ENCODE measurements at regions not wholly inside any gene's neighbourhood (a gene's known extent, or its start where the extent isn't known, plus 50 kb on each side); places are given as distances from the start of the nearest gene placed in this dataset.

DNA sequence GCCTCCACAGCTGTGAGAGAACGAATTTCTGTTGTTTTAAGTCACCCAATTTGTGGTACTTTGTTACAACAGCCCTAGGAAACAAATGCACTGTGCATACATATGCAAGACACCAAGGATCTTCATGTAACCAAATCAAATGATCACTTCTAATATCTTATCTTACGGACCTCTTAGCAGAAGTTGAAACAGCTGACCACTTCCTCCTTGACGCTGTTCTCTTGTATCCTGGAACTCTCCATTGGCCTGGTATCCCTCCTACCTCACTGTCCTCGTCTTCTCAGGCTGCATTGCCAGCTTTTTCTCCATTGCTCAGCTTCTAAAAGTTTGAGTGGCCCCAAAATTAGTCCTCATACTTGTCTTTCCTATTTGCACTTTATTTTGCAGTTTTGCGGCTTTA lies 200.4 kb downstream of the DLEU7 start (continued):
- TF ChIP-seq ZNF433 (tag by site-specific recombination; IDR thresholded peaks at IDR 0.05; ENCODE audit: low read depth) (no peak), GLI2 (tag by site-specific recombination; IDR thresholded peaks at IDR 0.05; ENCODE audit: borderline replicate concordance, low read depth) (no peak), ZNF473 (tag by site-specific recombination; IDR thresholded peaks at IDR 0.05) (no peak), ZNF18 (tag by site-specific recombination; IDR thresholded peaks at IDR 0.05) (no peak), ZNF423 (tag by site-specific recombination; IDR thresholded peaks at IDR 0.05) (no peak), ZNF792 (tag by site-specific recombination; IDR thresholded peaks at IDR 0.05) (no peak), ZNF639 (tag by site-specific recombination; IDR thresholded peaks at IDR 0.05) (no peak), ZNF660 (tag by site-specific recombination; IDR thresholded peaks at IDR 0.05) (no peak), ZNF211 (tag by site-specific recombination; IDR thresholded peaks at IDR 0.05; ENCODE audit: low read depth) (no peak)

DNA sequence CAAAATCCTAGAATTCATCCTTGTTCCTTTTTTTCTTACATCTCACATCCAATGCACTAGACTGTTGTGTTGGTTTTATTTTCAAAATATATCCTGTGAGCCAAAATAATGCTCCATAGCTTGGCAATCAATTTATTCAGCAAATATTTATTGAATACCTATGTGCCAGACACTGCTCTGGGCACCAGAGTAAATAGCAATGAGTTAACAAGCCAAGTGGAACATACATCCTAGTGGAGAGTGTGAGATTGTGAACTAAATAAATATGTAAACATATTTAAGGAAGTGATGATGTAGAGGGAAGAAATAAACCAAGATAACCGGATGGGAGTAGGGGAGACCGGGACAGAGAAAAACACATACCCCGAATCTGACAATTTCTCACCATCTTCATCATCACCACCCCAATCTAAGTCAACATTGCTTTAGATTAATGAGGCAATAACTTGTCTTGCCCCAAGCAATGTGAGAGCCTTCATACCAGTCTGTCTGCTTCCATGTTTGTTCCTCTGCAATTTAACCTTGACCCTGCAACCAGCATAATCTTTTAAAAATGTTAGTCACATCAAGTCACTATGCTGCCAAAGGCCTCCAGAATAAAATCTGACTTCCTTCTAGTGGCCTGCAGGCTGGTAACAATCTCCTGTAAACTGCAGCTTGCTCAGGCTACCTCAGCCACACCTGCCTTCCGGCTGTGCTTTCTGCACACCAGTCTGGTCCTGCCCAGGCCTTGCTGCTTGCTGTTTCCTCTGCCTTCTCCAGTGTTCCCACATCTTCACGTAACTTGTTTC lies 199.2 kb downstream of the DLEU7 start:
- TF ChIP-seq CTCF (tag by site-specific recombination; IDR thresholded peaks at IDR 0.05) (no peak), ZNF621 (tag by site-specific recombination; IDR thresholded peaks at IDR 0.05) (no peak), ZNF169 (tag by site-specific recombination; IDR thresholded peaks at IDR 0.05) (no peak), ZNF155 (tag by site-specific recombination; IDR thresholded peaks at IDR 0.05) (no peak), ZNF501 (tag by site-specific recombination; IDR thresholded peaks at IDR 0.05) (no peak), ZNF510 (tag by site-specific recombination; IDR thresholded peaks at IDR 0.05; ENCODE audit: insufficient replicate concordance) (no peak)
- CTCF ChIA-PET = no interaction called here
- no peak overlapping the region for H3K27ac ChIP-seq (ENCODE audit: extremely low read depth, low read depth, low read length)

GRCh38 chr13:50645092-50645491 lies 198.4 kb downstream of the DLEU7 start:
- Histone ChIP-seq H3K4me3 (ENCODE audit: low read depth, low read length) (no peak overlapping the region), H3K9me3 (ENCODE audit: control insufficient read depth, insufficient read depth, low read depth, low read length) (no peaks in the 10 kb centered on the region), H3K27ac (ENCODE audit: extremely low read depth, low read depth, low read length) (no peak overlapping the region), H3K4me1 (ENCODE audit: control insufficient read depth, insufficient read depth, low read length) (no peaks in the 10 kb centered on the region), H3K36me3 (ENCODE audit: control insufficient read depth in 2 of 2, insufficient read depth in 1 of 2, low read length in 2 of 2) (no peaks in the 10 kb centered on the region)
- ChIA-PET POLR2A (no interaction called here), CTCF (no interaction called here)
- TF ChIP-seq ZNF133 (tag by site-specific recombination; IDR thresholded peaks at IDR 0.05) = no peak
- TF ChIP-seq ZNF138 (tag by site-specific recombination; IDR thresholded peaks at IDR 0.05; ENCODE audit: borderline replicate concordance) = no peak
- TF ChIP-seq EGR2 (tag by site-specific recombination; IDR thresholded peaks at IDR 0.05; ENCODE audit: low read depth) = no peak
- no peak for TF ChIP-seq ZNF571 (tag by site-specific recombination; IDR thresholded peaks at IDR 0.05)

More for the DNA sequence above, 199.2 kb downstream of the DLEU7 start:
- Histone ChIP-seq H3K4me1 (ENCODE audit: control insufficient read depth, insufficient read depth, low read length) (no peaks in the 10 kb centered on the region), H3K4me3 (ENCODE audit: low read depth, low read length) (no peak overlapping the region), H3K36me3 (ENCODE audit: control insufficient read depth in 2 of 2, insufficient read depth in 1 of 2, low read length in 2 of 2) (no peaks in the 10 kb centered on the region), H3K9me3 (ENCODE audit: control insufficient read depth, insufficient read depth, low read depth, low read length) (no peaks in the 10 kb centered on the region)
- POLR2A ChIA-PET = no interaction called here

Measured in HEK293 (cell line).